WTC11 (cell line): ENCODE measurements at regions not wholly inside any gene's neighbourhood (a gene's known extent, or its start where the extent isn't known, plus 50 kb on each side); places are given as distances from the start of the nearest gene placed in this dataset.

Source experiments
- ATAC-seq: fragments of 200-7000 bp; cut with Tn5 transposase; 2 replicates; pipeline ENCODE4 v1.10.0; 2021; ENCODE audit warnings: mild to moderate bottlenecking, moderate library complexity
- CTCF ChIA-PET: fragments of 300-600 bp; sonication (Branson Sonifier 250); formaldehyde crosslinking; loops from one replicate; lab custom pipeline; 2021; ENCODE audit warnings: antibody characterized with exemption; lab: Charles Lee
- POLR2A ChIA-PET: fragments of 350-600 bp; sonication (Branson Sonifier 250); formaldehyde crosslinking; loops from one replicate; lab custom pipeline; 2021; ENCODE audit warnings: antibody characterized with exemption; lab: Charles Lee
- DNase-seq: peaks from one replicate; pipeline ENCODE4 v3.0.0; 2021; ENCODE audit warnings: low spot score
- H3K27ac Mint-ChIP-seq: 2 replicates; pipeline ENCODE4 v1.8.0; 2021; ENCODE audit warnings: mixed read lengths
- H3K27me3 Mint-ChIP-seq: 2 replicates; pipeline ENCODE4 v1.8.0; 2021; ENCODE audit warnings: low read depth, mild to moderate bottlenecking, moderate library complexity, mixed read lengths
- H3K36me3 Mint-ChIP-seq: 2 replicates; pipeline ENCODE4 v1.8.0; 2021; ENCODE audit warnings: mixed read lengths
- H3K4me1 Mint-ChIP-seq: 2 replicates; pipeline ENCODE4 v1.8.0; 2022; ENCODE audit warnings: mixed read lengths
- H3K4me3 Mint-ChIP-seq: 2 replicates; pipeline ENCODE4 v1.8.0; 2021; ENCODE audit warnings: mild to moderate bottlenecking, moderate library complexity, mixed read lengths
- H3K9me3 Mint-ChIP-seq: 2 replicates; pipeline ENCODE4 v1.8.0; 2021; ENCODE audit warnings: mixed read lengths
- ATF3 ChIP-seq: sonication (generic); formaldehyde crosslinking; conservative IDR thresholded peaks from 2 replicates; pipeline ENCODE4 v1.8.1; 2022; ENCODE audit warnings: mild to moderate bottlenecking, missing genetic modification reagents
- CDX4 ChIP-seq: fragments of 250-450 bp; sonication (Bioruptor Pico); IDR thresholded peaks from 2 replicates; pipeline ENCODE4 v1.9.0; 2021; ENCODE audit warnings: moderate library complexity, mild to moderate bottlenecking, inconsistent platforms, borderline replicate concordance
- ELF4 ChIP-seq: sonication (generic); formaldehyde crosslinking; IDR thresholded peaks from 2 replicates; pipeline ENCODE4 v1.8.1; 2022; ENCODE audit warnings: low read depth, mild to moderate bottlenecking, moderate library complexity, missing genetic modification reagents
- ESRRA ChIP-seq: sonication (generic); formaldehyde crosslinking; IDR thresholded peaks from 2 replicates; pipeline ENCODE4 v1.8.1; 2022; ENCODE audit warnings: mild to moderate bottlenecking, missing genetic modification reagents, borderline replicate concordance
- HMGA2 ChIP-seq: fragments of 250-450 bp; sonication (Bioruptor Pico); IDR thresholded peaks from 2 replicates; pipeline ENCODE4 v1.4.0; 2021; ENCODE audit warnings: mild to moderate bottlenecking, moderate library complexity
- HMGXB4 ChIP-seq: sonication (generic); formaldehyde crosslinking; IDR thresholded peaks from 2 replicates; pipeline ENCODE4 v1.8.1; 2023; ENCODE audit warnings: mild to moderate bottlenecking, moderate library complexity, missing genetic modification reagents
- MXD4 ChIP-seq: fragments of 250-450 bp; sonication (Bioruptor Pico); IDR thresholded peaks from 2 replicates; pipeline ENCODE4 v1.8.0; 2021; ENCODE audit warnings: mild to moderate bottlenecking, moderate library complexity, borderline replicate concordance
- SMAD3 ChIP-seq: sonication (generic); formaldehyde crosslinking; IDR thresholded peaks from 2 replicates; pipeline ENCODE4 v1.8.0; 2022; ENCODE audit warnings: missing genetic modification reagents, mild to moderate bottlenecking, borderline replicate concordance
- ZBTB21 ChIP-seq: sonication (generic); formaldehyde crosslinking; IDR thresholded peaks from 2 replicates; pipeline ENCODE4 v1.8.1; 2023; ENCODE audit warnings: mild to moderate bottlenecking, missing genetic modification reagents, borderline replicate concordance
- ZNF263 ChIP-seq: sonication (generic); formaldehyde crosslinking; IDR thresholded peaks from 2 replicates; pipeline ENCODE4 v1.8.1; 2022; ENCODE audit warnings: low read depth, mild to moderate bottlenecking, moderate library complexity, missing genetic modification reagents
- ZNF396 ChIP-seq: fragments of 250-450 bp; sonication (Bioruptor Pico); IDR thresholded peaks from 2 replicates; pipeline ENCODE4 v1.8.0; 2021; ENCODE audit warnings: mild to moderate bottlenecking, moderate library complexity, borderline replicate concordance
- ZNF423 ChIP-seq: fragments of 250-450 bp; sonication (Bioruptor Pico); IDR thresholded peaks from 2 replicates; pipeline ENCODE4 v2.1.2; 2022; ENCODE audit warnings: mild to moderate bottlenecking, moderate library complexity
- ZNF425 ChIP-seq: fragments of 250-450 bp; sonication (Bioruptor Pico); conservative IDR thresholded peaks from 2 replicates; pipeline ENCODE4 v1.9.0; 2021; ENCODE audit warnings: mild to moderate bottlenecking
- TF ChIP-seq, protein P1 (sequence below): sonication (generic); formaldehyde crosslinking; IDR thresholded peaks from 2 replicates; pipeline ENCODE4 v1.8.1; 2022; ENCODE audit warnings: mild to moderate bottlenecking, moderate library complexity, missing genetic modification reagents
- TF ChIP-seq, protein P2 (sequence below): sonication (generic); formaldehyde crosslinking; IDR thresholded peaks from 2 replicates; pipeline ENCODE4 v1.8.1; 2023; ENCODE audit warnings: mild to moderate bottlenecking, missing genetic modification reagents
- TF ChIP-seq, protein P3 (sequence below): fragments of 250-450 bp; sonication (Bioruptor Pico); IDR thresholded peaks from 2 replicates; pipeline ENCODE4 v1.9.0; 2021; ENCODE audit warnings: mild to moderate bottlenecking, borderline replicate concordance

GRCh38 chr5:126370796-126371718, 52.2 kb upstream of the GRAMD2B start (continued):
- TF ChIP-seq HMGXB4 (CRISPR knock-in tag): no peak

DNA sequence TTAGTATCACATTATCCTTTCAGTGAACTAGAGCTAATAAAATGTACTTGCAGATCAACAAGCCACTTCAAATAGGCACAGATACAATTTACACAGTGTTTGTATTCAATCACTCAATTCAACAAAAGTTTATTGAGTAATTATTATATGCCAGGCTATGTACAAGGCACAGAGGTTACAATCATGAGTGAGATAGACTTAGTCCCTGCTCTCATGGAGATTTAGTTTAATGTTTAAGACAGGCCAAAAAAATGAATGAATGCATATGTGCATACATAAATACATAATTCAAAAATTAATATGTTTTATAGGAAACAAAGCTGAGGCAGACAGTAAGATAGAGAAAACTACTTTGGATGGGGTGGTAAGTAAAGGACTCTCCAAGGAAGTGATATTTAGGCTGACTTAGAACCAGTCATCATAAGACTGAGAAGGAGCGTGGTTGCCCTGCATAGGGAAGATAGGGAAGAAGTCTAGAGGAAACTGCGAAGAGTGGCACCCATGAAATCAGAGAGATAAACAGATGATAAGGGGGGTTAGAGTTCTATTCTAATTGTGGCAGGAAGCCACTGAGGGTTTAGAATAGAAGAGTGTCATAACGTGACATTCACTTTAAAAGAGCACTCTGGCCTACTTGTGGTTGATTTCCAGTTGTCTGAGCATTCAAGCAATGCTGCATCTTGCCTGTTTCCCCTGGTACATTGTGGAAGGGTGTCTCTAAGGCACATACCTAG, 49.7 kb upstream of the GRAMD2B start:
- Mint-ChIP-seq H3K4me1 (peaks cover 47% of the 10 kb centered on the region), H3K36me3 (no peaks in the 10 kb centered on the region), H3K4me3 (no peak overlapping the region), H3K9me3 (no peaks in the 10 kb centered on the region), H3K27ac (no peak overlapping the region), H3K27me3 (no peaks in the 10 kb centered on the region)
- TF ChIP-seq CDX4 (CRISPR knock-in tag): no peak
- no peak for TF ChIP-seq ZNF423 (CRISPR knock-in tag)
- TF ChIP-seq, protein P1, sequence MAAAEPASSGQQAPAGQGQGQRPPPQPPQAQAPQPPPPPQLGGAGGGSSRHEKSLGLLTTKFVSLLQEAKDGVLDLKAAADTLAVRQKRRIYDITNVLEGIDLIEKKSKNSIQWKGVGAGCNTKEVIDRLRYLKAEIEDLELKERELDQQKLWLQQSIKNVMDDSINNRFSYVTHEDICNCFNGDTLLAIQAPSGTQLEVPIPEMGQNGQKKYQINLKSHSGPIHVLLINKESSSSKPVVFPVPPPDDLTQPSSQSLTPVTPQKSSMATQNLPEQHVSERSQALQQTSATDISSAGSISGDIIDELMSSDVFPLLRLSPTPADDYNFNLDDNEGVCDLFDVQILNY (CRISPR knock-in tag): no peak
- TF ChIP-seq MXD4 (CRISPR knock-in tag): no peak
- TF ChIP-seq ELF4 (CRISPR knock-in tag): no peak
- TF ChIP-seq ZNF425: no peak
- TF ChIP-seq, protein P2, sequence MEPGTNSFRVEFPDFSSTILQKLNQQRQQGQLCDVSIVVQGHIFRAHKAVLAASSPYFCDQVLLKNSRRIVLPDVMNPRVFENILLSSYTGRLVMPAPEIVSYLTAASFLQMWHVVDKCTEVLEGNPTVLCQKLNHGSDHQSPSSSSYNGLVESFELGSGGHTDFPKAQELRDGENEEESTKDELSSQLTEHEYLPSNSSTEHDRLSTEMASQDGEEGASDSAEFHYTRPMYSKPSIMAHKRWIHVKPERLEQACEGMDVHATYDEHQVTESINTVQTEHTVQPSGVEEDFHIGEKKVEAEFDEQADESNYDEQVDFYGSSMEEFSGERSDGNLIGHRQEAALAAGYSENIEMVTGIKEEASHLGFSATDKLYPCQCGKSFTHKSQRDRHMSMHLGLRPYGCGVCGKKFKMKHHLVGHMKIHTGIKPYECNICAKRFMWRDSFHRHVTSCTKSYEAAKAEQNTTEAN (CRISPR knock-in tag): no peak
- TF ChIP-seq ATF3: no peak
- TF ChIP-seq HMGXB4 (CRISPR knock-in tag): no peak
- no peak for TF ChIP-seq ZNF396 (CRISPR knock-in tag)
- TF ChIP-seq ZBTB21: no peak
- no peak for TF ChIP-seq ZNF263 (CRISPR knock-in tag)
- TF ChIP-seq HMGA2 (CRISPR knock-in tag): no peak
- TF ChIP-seq ESRRA (CRISPR knock-in tag): no peak
- TF ChIP-seq SMAD3 (CRISPR knock-in tag): no peak
- TF ChIP-seq, protein P3, sequence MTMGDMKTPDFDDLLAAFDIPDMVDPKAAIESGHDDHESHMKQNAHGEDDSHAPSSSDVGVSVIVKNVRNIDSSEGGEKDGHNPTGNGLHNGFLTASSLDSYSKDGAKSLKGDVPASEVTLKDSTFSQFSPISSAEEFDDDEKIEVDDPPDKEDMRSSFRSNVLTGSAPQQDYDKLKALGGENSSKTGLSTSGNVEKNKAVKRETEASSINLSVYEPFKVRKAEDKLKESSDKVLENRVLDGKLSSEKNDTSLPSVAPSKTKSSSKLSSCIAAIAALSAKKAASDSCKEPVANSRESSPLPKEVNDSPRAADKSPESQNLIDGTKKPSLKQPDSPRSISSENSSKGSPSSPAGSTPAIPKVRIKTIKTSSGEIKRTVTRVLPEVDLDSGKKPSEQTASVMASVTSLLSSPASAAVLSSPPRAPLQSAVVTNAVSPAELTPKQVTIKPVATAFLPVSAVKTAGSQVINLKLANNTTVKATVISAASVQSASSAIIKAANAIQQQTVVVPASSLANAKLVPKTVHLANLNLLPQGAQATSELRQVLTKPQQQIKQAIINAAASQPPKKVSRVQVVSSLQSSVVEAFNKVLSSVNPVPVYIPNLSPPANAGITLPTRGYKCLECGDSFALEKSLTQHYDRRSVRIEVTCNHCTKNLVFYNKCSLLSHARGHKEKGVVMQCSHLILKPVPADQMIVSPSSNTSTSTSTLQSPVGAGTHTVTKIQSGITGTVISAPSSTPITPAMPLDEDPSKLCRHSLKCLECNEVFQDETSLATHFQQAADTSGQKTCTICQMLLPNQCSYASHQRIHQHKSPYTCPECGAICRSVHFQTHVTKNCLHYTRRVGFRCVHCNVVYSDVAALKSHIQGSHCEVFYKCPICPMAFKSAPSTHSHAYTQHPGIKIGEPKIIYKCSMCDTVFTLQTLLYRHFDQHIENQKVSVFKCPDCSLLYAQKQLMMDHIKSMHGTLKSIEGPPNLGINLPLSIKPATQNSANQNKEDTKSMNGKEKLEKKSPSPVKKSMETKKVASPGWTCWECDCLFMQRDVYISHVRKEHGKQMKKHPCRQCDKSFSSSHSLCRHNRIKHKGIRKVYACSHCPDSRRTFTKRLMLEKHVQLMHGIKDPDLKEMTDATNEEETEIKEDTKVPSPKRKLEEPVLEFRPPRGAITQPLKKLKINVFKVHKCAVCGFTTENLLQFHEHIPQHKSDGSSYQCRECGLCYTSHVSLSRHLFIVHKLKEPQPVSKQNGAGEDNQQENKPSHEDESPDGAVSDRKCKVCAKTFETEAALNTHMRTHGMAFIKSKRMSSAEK (CRISPR knock-in tag): no peak
- ChIA-PET POLR2A (no interaction called here), CTCF (interaction anchor here (0.9 kb wide), 1 partner anchor 166 kb away, joined by 4 read pairs; no protein-coding TSS in a partner anchor)
- DNase-seq (no peak), ATAC-seq (no peak)
